ENCODE measurements at regions not wholly inside any gene's neighbourhood (a gene's known extent, or its start where the extent isn't known, plus 50 kb on each side); places are given as distances from the start of the nearest gene placed in this dataset.
"Not testable (repeated sequence)": the region's sequence is repeated elsewhere in the genome, so short reads cannot be mapped to it uniquely, and the experiment has no call there.

GRCh38 chr2:33907866-33908265 is 308.8 kb upstream of the FAM98A start:
- ChIA-PET POLR2A (no interaction called here), CTCF (no interaction called here)
- no peak overlapping the region for H3K4me3 Mint-ChIP-seq
- no peaks in the 10 kb centered on the region for H3K27me3 Mint-ChIP-seq
- no peak overlapping the region for H3K27ac Mint-ChIP-seq
- H3K9me3 Mint-ChIP-seq, result peaks cover 9% of the 10 kb centered on the region
- H3K36me3 Mint-ChIP-seq (ENCODE audit: low read depth), result no peaks in the 10 kb centered on the region
- no peaks in the 10 kb centered on the region for H3K4me1 Mint-ChIP-seq
- no peak for DNase-seq

- H3K36me3 Mint-ChIP-seq (ENCODE audit: low read depth); DNase-seq; H3K4me1 Mint-ChIP-seq; POLR2A ChIA-PET; H3K4me3 Mint-ChIP-seq; H3K27ac Mint-ChIP-seq; CTCF ChIA-PET; H3K27me3 Mint-ChIP-seq: not testable (repeated sequence)
- H3K9me3 Mint-ChIP-seq, result peaks cover 10% of the 10 kb centered on the region
Measured at GRCh38 chr2:33906129-33906528, 307.0 kb upstream of the FAM98A start.

GRCh38 chr2:33904801-33905200 is 305.7 kb upstream of the FAM98A start:
- Mint-ChIP-seq H3K4me1 (no peaks in the 10 kb centered on the region), H3K9me3 (peaks cover 10% of the 10 kb centered on the region), H3K27ac (no peak overlapping the region), H3K27me3 (no peaks in the 10 kb centered on the region), H3K36me3 (ENCODE audit: low read depth) (no peaks in the 10 kb centered on the region), H3K4me3 (no peak overlapping the region)
- DNase-seq, result no peak
- ChIA-PET POLR2A (no interaction called here), CTCF (no interaction called here)

GRCh38 chr2:33903701-33904100 is 304.6 kb upstream of the FAM98A start:
- Mint-ChIP-seq H3K27me3 (no peaks in the 10 kb centered on the region), H3K9me3 (peaks cover 7% of the 10 kb centered on the region), H3K36me3 (ENCODE audit: low read depth) (no peaks in the 10 kb centered on the region), H3K4me1 (no peaks in the 10 kb centered on the region), H3K27ac (no peak overlapping the region), H3K4me3 (no peak overlapping the region)
- ChIA-PET POLR2A (no interaction called here), CTCF (no interaction called here)
- DNase-seq, result no peak

- CTCF ChIA-PET, result no interaction called here
- Mint-ChIP-seq H3K27me3 (no peaks in the 10 kb centered on the region), H3K4me1 (no peaks in the 10 kb centered on the region), H3K9me3 (peaks cover 7% of the 10 kb centered on the region), H3K27ac (no peak overlapping the region), H3K36me3 (ENCODE audit: low read depth) (no peaks in the 10 kb centered on the region), H3K4me3 (no peak overlapping the region)
- DNase-seq, result no peak
- POLR2A ChIA-PET, result no interaction called here
Measured at GRCh38 chr2:33903215-33903614, 304.1 kb upstream of the FAM98A start.

- no peaks in the 10 kb centered on the region for H3K36me3 Mint-ChIP-seq (ENCODE audit: low read depth)
- no peak overlapping the region for H3K27ac Mint-ChIP-seq
- H3K4me3 Mint-ChIP-seq, result no peak overlapping the region
- H3K27me3 Mint-ChIP-seq, result no peaks in the 10 kb centered on the region
- ChIA-PET POLR2A (no interaction called here), CTCF (interaction anchor here (0.6 kb wide), 1 partner anchor 170 kb away, joined by 5 read pairs; no protein-coding TSS in a partner anchor)
- no peak for DNase-seq
- H3K4me1 Mint-ChIP-seq, result no peaks in the 10 kb centered on the region
- H3K9me3 Mint-ChIP-seq, result peaks cover 7% of the 10 kb centered on the region
Measured at GRCh38 chr2:33900610-33901009, 301.5 kb upstream of the FAM98A start.

- H3K27me3 Mint-ChIP-seq, result no peaks in the 10 kb centered on the region
- peaks cover 2% of the 10 kb centered on the region for H3K9me3 Mint-ChIP-seq
- H3K27ac Mint-ChIP-seq, result no peak overlapping the region
- DNase-seq, result no peak
- no peak overlapping the region for H3K4me3 Mint-ChIP-seq
- H3K4me1 Mint-ChIP-seq, result no peaks in the 10 kb centered on the region
- POLR2A ChIA-PET, result no interaction called here
- CTCF ChIA-PET, result no interaction called here
- H3K36me3 Mint-ChIP-seq (ENCODE audit: low read depth), result no peaks in the 10 kb centered on the region
Measured at GRCh38 chr2:33897741-33898140, 298.6 kb upstream of the FAM98A start.

- no peak overlapping the region for H3K4me3 Mint-ChIP-seq
- H3K4me1 Mint-ChIP-seq, result no peaks in the 10 kb centered on the region
- DNase-seq, result no peak
- H3K27me3 Mint-ChIP-seq, result no peaks in the 10 kb centered on the region
- no peaks in the 10 kb centered on the region for H3K9me3 Mint-ChIP-seq
- H3K27ac Mint-ChIP-seq, result no peak overlapping the region
- H3K36me3 Mint-ChIP-seq (ENCODE audit: low read depth), result no peaks in the 10 kb centered on the region
- POLR2A ChIA-PET, result no interaction called here
- CTCF ChIA-PET, result no interaction called here
Measured at GRCh38 chr2:33893824-33894223, 294.7 kb upstream of the FAM98A start.

- Mint-ChIP-seq H3K9me3 (no peaks in the 10 kb centered on the region), H3K27me3 (no peaks in the 10 kb centered on the region), H3K36me3 (ENCODE audit: low read depth) (no peaks in the 10 kb centered on the region), H3K27ac (no peak overlapping the region), H3K4me1 (no peaks in the 10 kb centered on the region), H3K4me3 (no peak overlapping the region)
- POLR2A ChIA-PET, result no interaction called here
- CTCF ChIA-PET, result no interaction called here
- no peak for DNase-seq
Measured at GRCh38 chr2:33891616-33892015, 292.5 kb upstream of the FAM98A start.

- no peak overlapping the region for H3K4me3 Mint-ChIP-seq
- H3K36me3 Mint-ChIP-seq (ENCODE audit: low read depth), result no peaks in the 10 kb centered on the region
- no peak overlapping the region for H3K27ac Mint-ChIP-seq
- H3K27me3 Mint-ChIP-seq, result no peaks in the 10 kb centered on the region
- H3K9me3 Mint-ChIP-seq, result no peaks in the 10 kb centered on the region
- ChIA-PET CTCF (no interaction called here), POLR2A (no interaction called here)
- H3K4me1 Mint-ChIP-seq, result no peaks in the 10 kb centered on the region
- no peak for DNase-seq
Measured at GRCh38 chr2:33890686-33891085, 291.6 kb upstream of the FAM98A start.

GRCh38 chr2:33877348-33878016 is 278.4 kb upstream of the FAM98A start:
- H3K9me3 Mint-ChIP-seq, result no peaks in the 10 kb centered on the region
- H3K27me3 Mint-ChIP-seq, result no peaks in the 10 kb centered on the region
- H3K4me1 Mint-ChIP-seq, result no peaks in the 10 kb centered on the region
- no peak overlapping the region for H3K27ac Mint-ChIP-seq
- ChIA-PET CTCF (no interaction called here), POLR2A (no interaction called here)
- no peak for DNase-seq
- no peaks in the 10 kb centered on the region for H3K36me3 Mint-ChIP-seq (ENCODE audit: low read depth)
- H3K4me3 Mint-ChIP-seq, result no peak overlapping the region

- Mint-ChIP-seq H3K27me3 (no peaks in the 10 kb centered on the region), H3K4me1 (no peaks in the 10 kb centered on the region), H3K9me3 (peaks cover 11% of the 10 kb centered on the region), H3K36me3 (ENCODE audit: low read depth) (no peaks in the 10 kb centered on the region), H3K27ac (no peak overlapping the region), H3K4me3 (no peak overlapping the region)
- no peak for DNase-seq
- ChIA-PET POLR2A (no interaction called here), CTCF (no interaction called here)
Measured at GRCh38 chr2:33873076-33873605, 274.0 kb upstream of the FAM98A start.

- DNase-seq, result no peak
- H3K27me3 Mint-ChIP-seq, result no peaks in the 10 kb centered on the region
- H3K36me3 Mint-ChIP-seq (ENCODE audit: low read depth), result no peaks in the 10 kb centered on the region
- peaks cover 11% of the 10 kb centered on the region for H3K4me1 Mint-ChIP-seq
- POLR2A ChIA-PET, result no interaction called here
- no peak overlapping the region for H3K4me3 Mint-ChIP-seq
- peaks cover 8% of the 10 kb centered on the region for H3K9me3 Mint-ChIP-seq
- CTCF ChIA-PET, result no interaction called here
- H3K27ac Mint-ChIP-seq, result no peak overlapping the region
Measured at GRCh38 chr2:33859811-33860461, 260.8 kb upstream of the FAM98A start.

GRCh38 chr2:33859176-33859575 is 260.1 kb upstream of the FAM98A start:
- Mint-ChIP-seq H3K4me3 (no peak overlapping the region), H3K4me1 (peaks cover 11% of the 10 kb centered on the region), H3K27me3 (no peaks in the 10 kb centered on the region), H3K9me3 (peaks cover 11% of the 10 kb centered on the region), H3K27ac (no peak overlapping the region), H3K36me3 (ENCODE audit: low read depth) (no peaks in the 10 kb centered on the region)
- ChIA-PET CTCF (no interaction called here), POLR2A (no interaction called here)
- DNase-seq, result no peak

Data from activated CD4-positive, alpha-beta T cell treated with anti-CD3 and anti-CD28 coated beads, Interleukin-2, amount 10 ng/mL, durations not matched to agents 7 days and 5 days (primary cell).